Epithelial cell of esophagus (primary cell): ENCODE measurements at regions not wholly inside any gene's neighbourhood (a gene's known extent, or its start where the extent isn't known, plus 50 kb on each side); places are given as distances from the start of the nearest gene placed in this dataset.

Experiments used
- DNase-seq: peaks from one replicate; pipeline ENCODE4 v3.0.0; 2010; ENCODE audit warnings: low read depth
- H3K4me3 ChIP-seq: 2 replicates; pipeline ENCODE4 v1.5.1; 2011; ENCODE audit warnings: mild to moderate bottlenecking, low read length, control low read depth
- TF ChIP-seq, protein P1 (sequence below): IDR thresholded peaks from 2 replicates; pipeline ENCODE4 v1.5.1; 2011; ENCODE audit warnings: low read depth, mild to moderate bottlenecking, low read length, control low read depth, inconsistent platforms; ENCODE audit not compliant: insufficient read depth; ENCODE audit errors: missing control alignments

DNA sequence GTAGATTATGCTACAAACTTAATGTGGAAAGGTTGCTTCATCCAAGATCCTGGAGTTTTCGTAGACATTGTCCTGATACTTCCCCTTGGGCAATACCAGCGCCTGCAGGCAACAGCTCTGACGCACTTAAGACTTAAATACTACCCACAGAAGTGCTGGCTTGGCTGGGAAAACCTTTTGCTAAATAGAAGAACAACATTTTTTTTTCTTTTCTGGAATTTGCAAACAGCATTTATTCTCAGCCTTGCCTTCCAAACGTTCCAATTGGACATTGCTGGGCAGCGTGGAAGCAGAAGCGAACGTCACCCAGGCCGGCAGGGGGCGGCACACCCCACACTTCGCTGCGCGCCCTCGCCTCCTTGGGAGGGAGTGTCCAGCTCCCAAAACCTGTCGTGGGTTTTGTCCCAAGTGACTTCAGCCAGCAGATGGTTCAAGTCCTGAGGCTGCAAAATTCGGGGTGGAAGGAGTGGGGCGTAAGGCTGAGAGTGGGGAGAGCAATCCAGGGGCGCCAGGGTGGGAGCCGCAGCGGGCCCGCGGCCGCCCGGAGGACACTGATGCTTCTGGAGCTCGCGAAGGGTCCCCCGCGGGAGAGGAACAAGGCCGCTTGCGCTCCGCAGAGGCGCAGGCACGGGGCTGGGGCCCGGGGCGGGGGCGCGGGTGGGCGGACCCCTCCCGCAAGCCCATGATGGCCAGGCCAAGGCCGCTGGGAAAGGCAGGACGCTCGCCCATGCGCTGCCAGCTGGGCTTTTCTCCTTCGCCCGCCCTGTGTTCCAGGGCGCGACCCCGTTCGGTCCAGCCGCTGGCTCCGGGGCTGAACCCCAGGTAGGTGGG, 60.8 kb upstream of the MAP3K4 start:
- peak overlapping the region; percentile 48 for H3K4me3 ChIP-seq
- TF ChIP-seq, protein P1, sequence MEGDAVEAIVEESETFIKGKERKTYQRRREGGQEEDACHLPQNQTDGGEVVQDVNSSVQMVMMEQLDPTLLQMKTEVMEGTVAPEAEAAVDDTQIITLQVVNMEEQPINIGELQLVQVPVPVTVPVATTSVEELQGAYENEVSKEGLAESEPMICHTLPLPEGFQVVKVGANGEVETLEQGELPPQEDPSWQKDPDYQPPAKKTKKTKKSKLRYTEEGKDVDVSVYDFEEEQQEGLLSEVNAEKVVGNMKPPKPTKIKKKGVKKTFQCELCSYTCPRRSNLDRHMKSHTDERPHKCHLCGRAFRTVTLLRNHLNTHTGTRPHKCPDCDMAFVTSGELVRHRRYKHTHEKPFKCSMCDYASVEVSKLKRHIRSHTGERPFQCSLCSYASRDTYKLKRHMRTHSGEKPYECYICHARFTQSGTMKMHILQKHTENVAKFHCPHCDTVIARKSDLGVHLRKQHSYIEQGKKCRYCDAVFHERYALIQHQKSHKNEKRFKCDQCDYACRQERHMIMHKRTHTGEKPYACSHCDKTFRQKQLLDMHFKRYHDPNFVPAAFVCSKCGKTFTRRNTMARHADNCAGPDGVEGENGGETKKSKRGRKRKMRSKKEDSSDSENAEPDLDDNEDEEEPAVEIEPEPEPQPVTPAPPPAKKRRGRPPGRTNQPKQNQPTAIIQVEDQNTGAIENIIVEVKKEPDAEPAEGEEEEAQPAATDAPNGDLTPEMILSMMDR: peak; percentile 87
- peak; percentile 76 for DNase-seq

DNA sequence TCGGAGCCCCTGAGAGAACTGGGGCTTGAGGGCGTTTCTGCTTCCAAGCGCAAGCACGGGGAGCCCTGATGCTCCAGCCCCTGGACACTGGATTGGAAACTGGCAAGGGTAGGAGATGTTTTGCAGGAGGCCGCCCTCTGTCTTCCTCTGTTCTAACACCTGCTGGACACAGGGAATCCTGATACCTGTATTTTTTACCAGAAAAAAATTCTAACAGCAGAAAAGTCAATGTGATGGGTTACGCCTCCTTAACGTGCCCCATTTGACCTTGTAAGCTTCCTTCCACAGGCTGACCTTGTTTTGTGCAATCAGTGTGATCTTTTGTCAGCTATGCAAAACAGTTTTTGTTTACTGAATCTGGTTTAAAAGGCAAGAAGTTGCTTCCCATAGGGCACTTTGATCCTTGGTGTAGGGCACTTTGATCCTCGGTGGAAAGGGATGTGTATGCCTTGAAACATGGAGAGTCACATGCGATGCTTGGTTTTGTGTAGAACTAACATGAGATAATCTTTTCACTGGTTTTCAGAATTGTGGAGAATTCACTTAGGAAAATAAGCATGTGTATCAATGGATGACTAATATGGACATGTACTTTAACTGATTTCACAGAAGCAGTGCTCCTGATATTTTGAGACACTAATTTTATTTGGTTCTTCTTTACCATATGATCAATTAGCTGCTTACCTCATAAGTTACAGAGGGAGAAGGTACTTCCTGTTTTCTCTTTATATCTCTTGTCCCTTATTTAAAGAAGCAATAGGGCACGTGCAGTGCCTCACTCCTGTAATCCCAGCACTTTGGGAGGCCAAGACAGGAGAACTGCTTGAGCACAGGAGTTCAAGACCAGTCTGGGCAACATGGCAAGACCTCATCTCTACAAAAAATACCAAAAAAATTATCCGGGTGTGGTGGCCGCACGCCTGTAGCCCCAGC, 59.9 kb upstream of the MAP3K4 start:
- H3K4me3 ChIP-seq: peak overlapping the region; percentile 48
- no peak for DNase-seq

DNA sequence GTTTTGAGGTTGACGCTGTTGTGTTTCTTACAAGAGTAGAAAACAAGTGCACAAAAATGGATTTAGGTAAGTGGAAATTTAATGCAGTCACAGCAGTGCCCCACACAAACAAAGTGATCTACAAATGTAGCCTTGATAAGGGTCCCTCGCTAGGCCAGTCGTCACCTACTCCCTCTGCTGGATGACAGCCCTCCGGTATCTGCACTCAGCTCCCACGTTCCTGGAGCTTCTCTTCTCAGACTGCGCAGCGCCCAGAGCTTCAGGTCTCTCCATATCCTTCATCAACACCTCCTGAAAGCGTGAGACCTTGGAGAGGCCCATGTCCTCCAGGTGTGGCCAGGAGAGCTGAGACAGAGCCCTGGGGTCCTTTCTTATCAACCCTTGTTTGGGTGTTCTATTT, 58.3 kb upstream of the MAP3K4 start:
- no peak overlapping the region for H3K4me3 ChIP-seq
- no peak for DNase-seq
- TF ChIP-seq, protein P1: no peak

More for the DNA sequence above, 59.9 kb upstream of the MAP3K4 start:
- TF ChIP-seq, protein P1: no peak

DNA sequence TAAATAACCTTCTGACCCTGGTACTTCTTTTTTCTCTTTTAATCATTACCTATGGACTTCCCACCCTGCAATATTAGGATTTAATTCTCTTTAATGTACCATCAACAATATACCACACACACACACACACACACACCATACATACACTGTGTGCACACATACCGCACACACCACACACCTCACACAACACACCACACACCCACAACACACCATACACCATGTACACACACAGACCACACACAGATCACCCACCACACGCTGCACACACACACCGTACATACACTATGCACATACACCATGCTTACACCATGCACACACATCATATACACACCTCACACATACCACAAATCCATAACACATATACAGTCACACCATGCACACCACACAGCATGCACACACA, 57.4 kb upstream of the MAP3K4 start:
- TF ChIP-seq, protein P1: no peak
- H3K4me3 ChIP-seq: no peak overlapping the region
- DNase-seq: no peak

DNA sequence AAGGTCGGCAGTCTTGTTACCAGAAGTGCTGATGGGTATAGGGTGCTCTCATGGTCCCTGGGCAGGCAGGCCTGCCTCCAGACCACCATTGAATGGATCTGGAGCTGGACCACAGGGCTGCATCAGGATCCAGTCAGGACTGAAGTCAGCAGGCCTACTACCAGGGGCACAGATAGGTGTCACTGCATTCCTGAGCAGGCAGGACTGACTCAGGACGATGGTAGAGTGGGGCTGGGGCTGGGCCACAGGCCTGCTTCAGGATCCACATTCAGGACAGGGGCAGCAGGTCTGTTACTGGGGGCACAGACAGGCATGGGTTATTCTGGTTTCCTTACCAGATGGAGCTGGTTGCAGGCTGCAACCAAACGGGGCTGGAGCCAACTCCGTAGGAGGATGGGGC, 51.4 kb upstream of the MAP3K4 start:
- DNase-seq: no peak
- H3K4me3 ChIP-seq: no peak overlapping the region
- TF ChIP-seq, protein P1: no peak
